ENCODE measurements at regions not wholly inside any gene's neighbourhood (a gene's known extent, or its start where the extent isn't known, plus 50 kb on each side); places are given as distances from the start of the nearest gene placed in this dataset.

DNA sequence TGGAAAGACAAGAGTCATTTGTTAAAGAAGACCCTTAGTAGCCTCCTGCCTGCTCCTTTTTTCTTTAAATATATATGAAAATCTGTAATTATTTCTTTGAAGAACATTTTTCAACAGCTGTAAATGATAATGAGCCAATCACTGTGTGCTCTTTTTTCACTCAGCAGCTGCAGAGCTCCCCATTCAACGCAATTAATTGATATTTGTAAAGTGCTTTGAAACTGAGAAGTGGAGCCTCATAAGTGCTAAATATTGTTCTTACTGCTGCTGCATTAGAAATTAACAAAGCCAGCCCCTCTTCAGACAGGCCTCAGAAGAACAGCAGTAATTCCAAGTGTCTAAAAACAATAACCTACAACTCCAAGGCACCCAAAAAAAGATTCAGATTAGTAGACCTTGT, 224.3 kb downstream of the GXYLT1 start:
- intact Hi-C loops (cut with DNase I), result no loop called here
- H3K4me1 ChIP-seq, result no peaks in the 10 kb centered on the region
- no peaks in the 10 kb centered on the region for H3K36me3 ChIP-seq
- no peaks in the 10 kb centered on the region for H3K9me3 ChIP-seq
- no peak for DNase-seq (ENCODE audit: low spot score in 2 of 2)
- TF ChIP-seq, protein P1, sequence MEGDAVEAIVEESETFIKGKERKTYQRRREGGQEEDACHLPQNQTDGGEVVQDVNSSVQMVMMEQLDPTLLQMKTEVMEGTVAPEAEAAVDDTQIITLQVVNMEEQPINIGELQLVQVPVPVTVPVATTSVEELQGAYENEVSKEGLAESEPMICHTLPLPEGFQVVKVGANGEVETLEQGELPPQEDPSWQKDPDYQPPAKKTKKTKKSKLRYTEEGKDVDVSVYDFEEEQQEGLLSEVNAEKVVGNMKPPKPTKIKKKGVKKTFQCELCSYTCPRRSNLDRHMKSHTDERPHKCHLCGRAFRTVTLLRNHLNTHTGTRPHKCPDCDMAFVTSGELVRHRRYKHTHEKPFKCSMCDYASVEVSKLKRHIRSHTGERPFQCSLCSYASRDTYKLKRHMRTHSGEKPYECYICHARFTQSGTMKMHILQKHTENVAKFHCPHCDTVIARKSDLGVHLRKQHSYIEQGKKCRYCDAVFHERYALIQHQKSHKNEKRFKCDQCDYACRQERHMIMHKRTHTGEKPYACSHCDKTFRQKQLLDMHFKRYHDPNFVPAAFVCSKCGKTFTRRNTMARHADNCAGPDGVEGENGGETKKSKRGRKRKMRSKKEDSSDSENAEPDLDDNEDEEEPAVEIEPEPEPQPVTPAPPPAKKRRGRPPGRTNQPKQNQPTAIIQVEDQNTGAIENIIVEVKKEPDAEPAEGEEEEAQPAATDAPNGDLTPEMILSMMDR (IDR thresholded peaks at IDR 0.05), result no peak
- H3K27me3 ChIP-seq, result no peaks in the 10 kb centered on the region
- H3K27ac ChIP-seq, result no peak overlapping the region
- H3K4me3 ChIP-seq, result no peak overlapping the region

DNA sequence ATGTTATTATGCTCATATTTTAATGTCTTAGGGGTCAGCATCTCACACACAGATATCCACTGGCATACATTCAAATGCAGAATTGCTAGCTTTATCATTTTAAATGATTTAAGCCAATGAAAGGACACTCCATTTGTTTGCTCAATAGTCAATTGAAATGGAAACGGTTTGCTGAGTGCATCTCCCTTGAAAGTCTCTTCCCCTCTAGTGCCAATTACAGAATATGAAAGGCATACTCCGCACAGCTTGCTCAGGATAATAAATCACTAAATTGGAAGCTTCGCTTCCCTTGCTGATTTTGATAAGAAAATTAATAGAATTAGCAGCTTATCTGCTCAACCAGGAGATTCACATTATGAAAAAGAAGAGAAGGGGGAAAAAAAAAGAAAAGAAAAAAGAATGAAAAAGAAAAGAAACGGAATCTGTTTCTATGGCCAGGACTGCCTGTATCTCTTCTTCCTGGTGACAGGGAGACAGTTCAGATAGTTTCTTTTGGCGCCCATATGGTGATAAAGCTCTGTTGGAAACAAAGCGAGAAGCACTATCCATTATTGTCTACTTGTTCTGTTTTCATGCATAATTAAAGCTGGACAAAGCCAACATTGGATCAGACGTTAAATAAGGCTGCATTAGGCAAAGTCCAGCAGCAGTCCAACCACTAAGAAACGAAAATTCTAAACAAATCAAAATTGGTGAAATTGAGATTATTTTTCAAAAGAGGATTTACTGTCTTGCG, 225.0 kb downstream of the GXYLT1 start:
- no peak overlapping the region for H3K4me3 ChIP-seq
- H3K9me3 ChIP-seq, result no peaks in the 10 kb centered on the region
- intact Hi-C loops (cut with DNase I), result no loop called here
- H3K36me3 ChIP-seq, result no peaks in the 10 kb centered on the region
- H3K4me1 ChIP-seq, result no peaks in the 10 kb centered on the region
- TF ChIP-seq, protein P1 (IDR thresholded peaks at IDR 0.05), result no peak
- H3K27me3 ChIP-seq, result no peaks in the 10 kb centered on the region
- DNase-seq (ENCODE audit: low spot score in 2 of 2), result no peak
- H3K27ac ChIP-seq, result no peak overlapping the region

DNA sequence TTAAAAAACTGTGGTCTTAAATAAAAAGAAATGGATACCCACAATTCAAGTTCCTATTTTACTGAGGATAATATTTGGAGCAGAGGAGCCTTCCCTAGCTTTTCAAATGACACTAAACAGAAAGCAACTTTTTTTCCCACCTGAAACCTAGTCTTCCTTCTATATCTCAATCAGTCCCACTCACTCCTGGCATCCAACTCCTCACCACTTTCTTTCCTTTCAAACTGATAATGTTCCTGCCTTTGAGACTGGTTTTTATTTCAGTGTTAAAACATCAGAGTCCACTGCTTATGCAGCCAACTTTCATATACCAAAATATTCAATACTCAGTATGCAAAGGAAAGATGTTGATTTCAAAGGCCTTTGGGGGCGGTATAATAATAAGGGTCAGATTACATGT, 225.6 kb downstream of the GXYLT1 start:
- DNase-seq (ENCODE audit: low spot score in 2 of 2), result no peak
- TF ChIP-seq, protein P1 (IDR thresholded peaks at IDR 0.05), result no peak

DNA sequence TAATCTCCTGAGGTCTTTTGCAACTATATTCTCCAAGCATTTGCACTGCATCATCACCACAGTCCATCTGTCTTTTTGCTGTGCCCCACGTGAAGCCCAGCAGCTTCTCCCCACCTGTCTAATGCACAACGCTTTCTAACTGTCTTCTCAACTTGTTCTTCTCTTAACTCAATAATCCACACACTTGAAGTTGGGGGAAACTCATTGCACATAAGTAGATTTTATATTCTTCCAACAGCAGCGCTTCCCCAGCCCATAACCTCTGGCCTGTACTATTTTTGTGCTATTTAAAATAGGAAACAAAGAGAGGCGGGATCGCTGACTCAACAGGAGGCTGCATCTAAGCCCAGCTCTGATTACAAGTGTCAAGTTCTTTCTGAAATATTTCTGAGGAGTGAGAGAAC, 226.7 kb downstream of the GXYLT1 start:
- DNase-seq (ENCODE audit: low spot score in 2 of 2), result no peak
- no peaks in the 10 kb centered on the region for H3K4me1 ChIP-seq
- no peaks in the 10 kb centered on the region for H3K9me3 ChIP-seq
- H3K4me3 ChIP-seq, result no peak overlapping the region
- H3K27ac ChIP-seq, result no peak overlapping the region
- H3K27me3 ChIP-seq, result no peaks in the 10 kb centered on the region
- no peaks in the 10 kb centered on the region for H3K36me3 ChIP-seq
- TF ChIP-seq, protein P1 (IDR thresholded peaks at IDR 0.05), result no peak
- intact Hi-C loops (cut with DNase I), result no loop called here

More for the DNA sequence above, 225.6 kb downstream of the GXYLT1 start:
- Histone ChIP-seq H3K27ac (no peak overlapping the region), H3K27me3 (no peaks in the 10 kb centered on the region), H3K4me3 (no peak overlapping the region), H3K9me3 (no peaks in the 10 kb centered on the region), H3K36me3 (no peaks in the 10 kb centered on the region), H3K4me1 (no peaks in the 10 kb centered on the region)
- intact Hi-C loops (cut with DNase I), result no loop called here

DNA sequence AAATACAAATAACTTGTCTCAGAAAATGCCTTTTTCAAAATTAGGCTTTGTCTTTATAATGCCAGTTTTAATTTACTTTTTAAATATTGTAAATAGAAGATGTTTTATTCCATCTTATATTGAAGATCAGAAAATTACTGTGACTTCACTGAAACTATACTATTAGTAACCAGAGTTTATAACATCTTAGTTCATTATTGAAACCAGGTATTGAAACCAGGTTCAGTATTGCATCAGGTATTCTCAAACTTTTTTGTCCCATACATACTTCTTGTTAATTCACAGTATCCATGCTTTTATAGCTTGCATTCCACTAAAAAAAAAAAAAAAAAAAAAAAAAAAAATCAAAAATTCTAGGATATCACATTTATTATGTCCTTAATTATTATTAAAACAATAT, 227.5 kb downstream of the GXYLT1 start:
- H3K27me3 ChIP-seq, result no peaks in the 10 kb centered on the region
- H3K9me3 ChIP-seq, result no peaks in the 10 kb centered on the region
- no peak overlapping the region for H3K4me3 ChIP-seq
- intact Hi-C loops (cut with DNase I), result no loop called here
- TF ChIP-seq, protein P1 (IDR thresholded peaks at IDR 0.05), result no peak
- no peak for DNase-seq (ENCODE audit: low spot score in 2 of 2)
- no peaks in the 10 kb centered on the region for H3K36me3 ChIP-seq
- no peak overlapping the region for H3K27ac ChIP-seq
- no peaks in the 10 kb centered on the region for H3K4me1 ChIP-seq

Measured in ascending aorta (tissue), 2 donors.